Neural cell (in vitro differentiated cells): ENCODE measurements at regions not wholly inside any gene's neighbourhood (a gene's known extent, or its start where the extent isn't known, plus 50 kb on each side); places are given as distances from the start of the nearest gene placed in this dataset.

Source experiments
- H2AFZ ChIP-seq: fragments of 200-600, 300-800 bp; sonication (generic), shearing (Covaris generic); 2 replicates; pipeline ENCODE4 v1.6.0; 2014; ENCODE audit warnings: low read depth, mild to moderate bottlenecking, antibody characterized with exemption, low read length, moderate library complexity
- H3F3A ChIP-seq: fragments of 200-600 bp; shearing (Covaris generic); 2 replicates; pipeline ENCODE4 v1.6.1; 2016; ENCODE audit warnings: mild to moderate bottlenecking, moderate library complexity, mixed read lengths, antibody characterized with exemption, low read length; ENCODE audit not compliant: insufficient read depth, poor library complexity, severe bottlenecking
- H3K27ac ChIP-seq: fragments of 200-600, 300-800 bp; sonication (generic), shearing (Covaris generic); 2 replicates; pipeline ENCODE4 v1.5.1; 2014; ENCODE audit warnings: mild to moderate bottlenecking, low read length, moderate library complexity
- H3K27me3 ChIP-seq: fragments of 300-800, 200-600 bp; sonication (generic), shearing (Covaris generic); 2 replicates; pipeline ENCODE4 v1.6.0; 2014; ENCODE audit warnings: mild to moderate bottlenecking, low read depth, low read length, moderate library complexity; ENCODE audit not compliant: insufficient read depth
- H3K36me3 ChIP-seq: fragments of 300-800, 200-600 bp; sonication (generic), shearing (Covaris generic); 2 replicates; pipeline ENCODE4 v1.5.1; 2014; ENCODE audit warnings: mild to moderate bottlenecking, antibody characterized with exemption, low read length, moderate library complexity; ENCODE audit not compliant: insufficient read depth
- H3K4me2 ChIP-seq: fragments of 300-800, 200-600 bp; sonication (generic), shearing (Covaris generic); 2 replicates; pipeline ENCODE4 v1.6.0; 2014; ENCODE audit warnings: mild to moderate bottlenecking, low read length
- H3K4me3 ChIP-seq: fragments of 300-800, 200-600 bp; sonication (generic), shearing (Covaris generic); 2 replicates; pipeline ENCODE4 v1.5.1; 2014; ENCODE audit warnings: mild to moderate bottlenecking, low read length, moderate library complexity
- H3K79me2 ChIP-seq: fragments of 200-600 bp; shearing (Covaris generic); replicated peaks from 2 replicates; pipeline ENCODE4 v1.6.0; 2014; ENCODE audit warnings: mild to moderate bottlenecking, low read length, moderate library complexity; ENCODE audit not compliant: insufficient read depth
- H3K9ac ChIP-seq: fragments of 300-800, 200-600 bp; sonication (generic), shearing (Covaris generic); 2 replicates; pipeline ENCODE4 v1.6.1; 2016; ENCODE audit warnings: mild to moderate bottlenecking, low read length, mixed read lengths
- H3K9me2 ChIP-seq: fragments of 200-600 bp; shearing (Covaris generic); 2 replicates; pipeline ENCODE4 v1.6.1; 2016; ENCODE audit warnings: mild to moderate bottlenecking, low read length, mixed read lengths; ENCODE audit not compliant: insufficient read depth
- H3K9me3 ChIP-seq: fragments of 200-600, 300-800 bp; sonication (generic), shearing (Covaris generic); 2 replicates; pipeline ENCODE4 v1.6.1; 2016; ENCODE audit warnings: mild to moderate bottlenecking, mixed run types, low read length, moderate library complexity, mixed read lengths
- H4K20me1 ChIP-seq: fragments of 200-600 bp; shearing (Covaris generic); 2 replicates; pipeline ENCODE4 v1.6.1; 2016; ENCODE audit warnings: mild to moderate bottlenecking, mixed run types; ENCODE audit not compliant: insufficient read depth
- CTCF ChIP-seq: fragments of 450-650 bp; IDR thresholded peaks from 2 replicates; pipeline ENCODE4 v1.5.1; 2014; ENCODE audit warnings: antibody characterized with exemption, mild to moderate bottlenecking, moderate library complexity; ENCODE audit not compliant: poor library complexity, severe bottlenecking
- EP300 ChIP-seq: fragments of 450-650 bp; conservative IDR thresholded peaks from 2 replicates; pipeline ENCODE4 v1.6.1; 2014; ENCODE audit warnings: antibody characterized with exemption, mild to moderate bottlenecking, moderate library complexity; ENCODE audit not compliant: poor library complexity, severe bottlenecking
- EZH2 ChIP-seq: fragments of 200-600, 300-800 bp; shearing (Covaris generic), sonication (generic); IDR thresholded peaks from 2 replicates; pipeline ENCODE4 v1.6.1; 2014; ENCODE audit warnings: antibody characterized with exemption, low read length, borderline replicate concordance, mild to moderate bottlenecking; ENCODE audit not compliant: insufficient read depth, poor library complexity, severe bottlenecking
- MXI1 ChIP-seq: fragments of 450-650 bp; conservative IDR thresholded peaks from 2 replicates; pipeline ENCODE4 v1.6.1; 2014; ENCODE audit warnings: antibody characterized with exemption, mild to moderate bottlenecking; ENCODE audit not compliant: poor library complexity, severe bottlenecking
- POLR2AphosphoS5 ChIP-seq: IDR thresholded peaks from 2 replicates; pipeline ENCODE4 v1.6.1; 2012
- RAD21 ChIP-seq: fragments of 450-650 bp; conservative IDR thresholded peaks from 2 replicates; pipeline ENCODE4 v1.6.1; 2014; ENCODE audit warnings: antibody characterized with exemption, mild to moderate bottlenecking, moderate library complexity
- SMC3 ChIP-seq: fragments of 450-650 bp; conservative IDR thresholded peaks from 2 replicates; pipeline ENCODE4 v1.6.1; 2014; ENCODE audit warnings: antibody characterized with exemption, mild to moderate bottlenecking, moderate library complexity; ENCODE audit not compliant: poor library complexity
- TAF1 ChIP-seq: IDR thresholded peaks from 2 replicates; pipeline ENCODE4 v1.6.1; 2012; ENCODE audit warnings: low read depth
- TF ChIP-seq, protein P1 (sequence below): IDR thresholded peaks from 2 replicates; pipeline ENCODE4 v1.6.1; 2012; ENCODE audit warnings: borderline replicate concordance

DNA sequence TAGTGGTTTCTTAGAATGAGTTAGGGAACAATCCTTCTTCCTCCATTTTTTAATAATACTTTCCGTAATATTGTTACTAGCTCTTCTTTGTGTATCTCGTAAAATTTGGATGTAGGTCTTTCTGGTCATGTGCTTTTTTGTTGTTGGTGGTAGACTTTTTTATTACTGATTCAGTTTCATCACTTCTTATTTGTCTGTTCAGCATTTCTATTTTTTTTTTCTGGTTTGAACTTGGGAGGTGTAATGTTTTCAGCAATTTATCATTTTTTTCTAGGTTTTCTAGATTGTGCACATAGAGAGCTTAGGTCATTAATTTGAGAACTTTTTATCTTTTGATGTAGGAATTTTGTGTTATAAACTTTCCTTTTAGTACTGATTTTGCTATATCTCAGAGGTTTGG is 1299.9 kb downstream of the FSCB start:
- H3K27me3 ChIP-seq, result no peaks in the 10 kb centered on the region
- no peaks in the 10 kb centered on the region for H3K79me2 ChIP-seq
- H3F3A ChIP-seq, result no peaks in the 10 kb centered on the region
- H3K9ac ChIP-seq, result no peak overlapping the region
- no peaks in the 10 kb centered on the region for H4K20me1 ChIP-seq
- H3K36me3 ChIP-seq, result no peaks in the 10 kb centered on the region
- no peak overlapping the region for H3K4me3 ChIP-seq
- H3K4me2 ChIP-seq, result no peak overlapping the region
- H3K9me3 ChIP-seq, result no peaks in the 10 kb centered on the region
- no peak overlapping the region for H3K27ac ChIP-seq
- no peak for TF ChIP-seq CTCF
- no peak for TF ChIP-seq RAD21
- no peak for TF ChIP-seq SMC3
- TF ChIP-seq EP300, result no peak
- TF ChIP-seq MXI1, result no peak
- no peak overlapping the region for H2AFZ ChIP-seq
- no peaks in the 10 kb centered on the region for H3K9me2 ChIP-seq

DNA sequence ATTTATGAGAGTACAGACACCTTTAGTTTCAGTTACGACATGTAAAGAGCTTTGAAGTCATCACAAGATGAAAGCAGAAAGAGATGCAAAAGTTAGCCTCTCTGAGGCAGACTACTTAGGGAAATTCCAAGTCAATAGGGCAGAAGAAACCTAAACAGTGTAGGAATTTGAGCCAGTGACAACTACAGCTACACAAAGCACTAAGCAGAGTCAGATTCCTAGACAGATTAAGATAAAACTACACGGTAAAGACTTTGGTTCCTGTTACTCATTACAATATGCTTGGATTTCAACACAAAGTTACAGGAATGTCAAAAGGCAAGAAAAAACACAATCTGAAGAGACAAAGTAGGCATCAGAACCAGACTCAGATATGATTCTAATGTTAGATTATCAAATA is 1302.3 kb downstream of the FSCB start:
- H3K27me3 ChIP-seq, result no peaks in the 10 kb centered on the region
- H3K9me3 ChIP-seq, result no peaks in the 10 kb centered on the region
- H3F3A ChIP-seq, result no peaks in the 10 kb centered on the region
- no peaks in the 10 kb centered on the region for H3K79me2 ChIP-seq
- H3K9me2 ChIP-seq, result no peaks in the 10 kb centered on the region
- H3K36me3 ChIP-seq, result no peaks in the 10 kb centered on the region
- H4K20me1 ChIP-seq, result no peaks in the 10 kb centered on the region
- H3K4me3 ChIP-seq, result no peak overlapping the region
- no peak overlapping the region for H3K4me2 ChIP-seq
- no peak overlapping the region for H3K9ac ChIP-seq
- no peak for TF ChIP-seq POLR2AphosphoS5
- no peak for TF ChIP-seq EZH2
- no peak for TF ChIP-seq EP300
- TF ChIP-seq SMC3, result no peak
- no peak for TF ChIP-seq TAF1
- no peak for TF ChIP-seq RAD21
- TF ChIP-seq CTCF, result no peak
- H3K27ac ChIP-seq, result no peak overlapping the region
- no peak overlapping the region for H2AFZ ChIP-seq

DNA sequence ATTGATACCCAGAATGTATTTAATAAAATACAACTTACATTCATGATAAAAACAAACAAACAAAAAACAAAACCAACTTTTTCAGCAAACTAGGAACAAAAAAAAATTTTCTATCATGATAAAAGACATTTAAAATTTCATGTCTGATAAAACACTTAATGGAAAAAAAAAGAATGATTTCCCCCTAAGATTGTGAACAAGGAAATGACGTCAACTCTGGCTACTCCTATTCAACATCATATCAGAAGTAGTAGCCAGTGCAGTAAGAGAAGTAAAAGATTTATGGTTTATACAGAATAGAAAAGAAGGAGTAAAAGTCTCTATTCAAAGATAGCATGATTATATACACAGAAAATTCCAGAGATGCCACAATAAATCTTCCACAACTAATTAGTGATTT is 1306.6 kb downstream of the FSCB start:
- H3K27me3 ChIP-seq, result no peaks in the 10 kb centered on the region
- no peak overlapping the region for H3K4me3 ChIP-seq
- no peaks in the 10 kb centered on the region for H3K9me3 ChIP-seq
- no peak overlapping the region for H2AFZ ChIP-seq
- no peaks in the 10 kb centered on the region for H3F3A ChIP-seq
- no peaks in the 10 kb centered on the region for H4K20me1 ChIP-seq
- no peaks in the 10 kb centered on the region for H3K9me2 ChIP-seq
- H3K79me2 ChIP-seq, result no peaks in the 10 kb centered on the region
- no peak overlapping the region for H3K4me2 ChIP-seq
- H3K27ac ChIP-seq, result no peak overlapping the region
- TF ChIP-seq SMC3 (no peak), TAF1 (no peak), CTCF (no peak), EP300 (no peak), MXI1 (no peak), EZH2 (no peak), RAD21 (no peak), POLR2AphosphoS5 (no peak)
- TF ChIP-seq, protein P1, sequence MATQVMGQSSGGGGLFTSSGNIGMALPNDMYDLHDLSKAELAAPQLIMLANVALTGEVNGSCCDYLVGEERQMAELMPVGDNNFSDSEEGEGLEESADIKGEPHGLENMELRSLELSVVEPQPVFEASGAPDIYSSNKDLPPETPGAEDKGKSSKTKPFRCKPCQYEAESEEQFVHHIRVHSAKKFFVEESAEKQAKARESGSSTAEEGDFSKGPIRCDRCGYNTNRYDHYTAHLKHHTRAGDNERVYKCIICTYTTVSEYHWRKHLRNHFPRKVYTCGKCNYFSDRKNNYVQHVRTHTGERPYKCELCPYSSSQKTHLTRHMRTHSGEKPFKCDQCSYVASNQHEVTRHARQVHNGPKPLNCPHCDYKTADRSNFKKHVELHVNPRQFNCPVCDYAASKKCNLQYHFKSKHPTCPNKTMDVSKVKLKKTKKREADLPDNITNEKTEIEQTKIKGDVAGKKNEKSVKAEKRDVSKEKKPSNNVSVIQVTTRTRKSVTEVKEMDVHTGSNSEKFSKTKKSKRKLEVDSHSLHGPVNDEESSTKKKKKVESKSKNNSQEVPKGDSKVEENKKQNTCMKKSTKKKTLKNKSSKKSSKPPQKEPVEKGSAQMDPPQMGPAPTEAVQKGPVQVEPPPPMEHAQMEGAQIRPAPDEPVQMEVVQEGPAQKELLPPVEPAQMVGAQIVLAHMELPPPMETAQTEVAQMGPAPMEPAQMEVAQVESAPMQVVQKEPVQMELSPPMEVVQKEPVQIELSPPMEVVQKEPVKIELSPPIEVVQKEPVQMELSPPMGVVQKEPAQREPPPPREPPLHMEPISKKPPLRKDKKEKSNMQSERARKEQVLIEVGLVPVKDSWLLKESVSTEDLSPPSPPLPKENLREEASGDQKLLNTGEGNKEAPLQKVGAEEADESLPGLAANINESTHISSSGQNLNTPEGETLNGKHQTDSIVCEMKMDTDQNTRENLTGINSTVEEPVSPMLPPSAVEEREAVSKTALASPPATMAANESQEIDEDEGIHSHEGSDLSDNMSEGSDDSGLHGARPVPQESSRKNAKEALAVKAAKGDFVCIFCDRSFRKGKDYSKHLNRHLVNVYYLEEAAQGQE, result no peak
- no peak overlapping the region for H3K9ac ChIP-seq
- no peaks in the 10 kb centered on the region for H3K36me3 ChIP-seq
